GM19467 (cell line): ENCODE measurements at regions not wholly inside any gene's neighbourhood (a gene's known extent, or its start where the extent isn't known, plus 50 kb on each side); places are given as distances from the start of the nearest gene placed in this dataset.
A peak's percentile ranks its signal among the peaks of the same experiment; 100 is the strongest.

Experiments
- ATAC-seq: cut with Tn5 transposase; IDR thresholded peaks from one replicate; pipeline ENCODE4 v1.9.1; 2021; ENCODE audit warnings: mild to moderate bottlenecking, moderate library complexity; ENCODE audit not compliant: unreplicated experiment

GRCh38 chr7:88442413-88442812, 135.7 kb upstream of the STEAP4 start:
- ATAC-seq: no peak

- ATAC-seq: no peak
These were observed 130.4 kb upstream of the STEAP4 start for GRCh38 chr7:88437132-88437531.

- ATAC-seq: no peak
These were observed 125.6 kb upstream of the STEAP4 start for GRCh38 chr7:88432301-88432700.

GRCh38 chr7:88431882-88432281, 125.2 kb upstream of the STEAP4 start:
- ATAC-seq: no peak

GRCh38 chr7:88429382-88429781, 122.7 kb upstream of the STEAP4 start:
- ATAC-seq: no peak

GRCh38 chr7:88402529-88402928, 95.8 kb upstream of the STEAP4 start:
- ATAC-seq: no peak

GRCh38 chr7:88401009-88401623, 94.4 kb upstream of the STEAP4 start:
- peak; percentile 48 for ATAC-seq

GRCh38 chr7:88399696-88400240, 93.1 kb upstream of the STEAP4 start:
- no peak for ATAC-seq

GRCh38 chr7:88399036-88399435, 92.3 kb upstream of the STEAP4 start:
- no peak for ATAC-seq

GRCh38 chr7:88398459-88398858, 91.8 kb upstream of the STEAP4 start:
- ATAC-seq: no peak

- ATAC-seq: peak; percentile 36
These were observed 90.2 kb upstream of the STEAP4 start for GRCh38 chr7:88396948-88397322.

- ATAC-seq: peak; percentile 78
These were observed 89.7 kb upstream of the STEAP4 start for GRCh38 chr7:88396295-88396947.

- no peak for ATAC-seq
These were observed 89.0 kb upstream of the STEAP4 start for GRCh38 chr7:88395715-88396114.

GRCh38 chr7:88391247-88391646, 84.6 kb upstream of the STEAP4 start:
- no peak for ATAC-seq

- ATAC-seq: no peak
These were observed 80.7 kb upstream of the STEAP4 start for GRCh38 chr7:88387368-88387767.

- no peak for ATAC-seq
These were observed 80.0 kb upstream of the STEAP4 start for GRCh38 chr7:88386665-88387156.

GRCh38 chr7:88377434-88377833, 70.7 kb upstream of the STEAP4 start:
- no peak for ATAC-seq

- ATAC-seq: no peak
These were observed 62.0 kb upstream of the STEAP4 start for GRCh38 chr7:88368686-88369085.

- ATAC-seq: no peak
These were observed 60.2 kb upstream of the STEAP4 start for GRCh38 chr7:88366845-88367244.

- ATAC-seq: no peak
These were observed 57.2 kb upstream of the STEAP4 start for GRCh38 chr7:88363869-88364268.

GRCh38 chr7:88363249-88363648, 56.6 kb upstream of the STEAP4 start:
- no peak for ATAC-seq

GRCh38 chr7:88361357-88361756, 54.7 kb upstream of the STEAP4 start:
- no peak for ATAC-seq
